GM12878 (cell line): ENCODE measurements at regions not wholly inside any gene's neighbourhood (a gene's known extent, or its start where the extent isn't known, plus 50 kb on each side); places are given as distances from the start of the nearest gene placed in this dataset.

Source experiments
- IKZF1 ChIP-seq: fragments of 450-650 bp; conservative IDR thresholded peaks from 2 replicates; pipeline ENCODE4 v1.6.1; 2017; ENCODE audit warnings: antibody characterized with exemption, mild to moderate bottlenecking
- IRF4 ChIP-seq: IDR thresholded peaks from 2 replicates; pipeline ENCODE4 v1.6.1; 2011; ENCODE audit warnings: low read depth, low read length
- ZBTB11 ChIP-seq: fragments of 450-650 bp; formaldehyde crosslinking; IDR thresholded peaks from 2 replicates; pipeline ENCODE4 v1.5.0; 2022; ENCODE audit warnings: mild to moderate bottlenecking, missing genetic modification characterization
- ZBTB40 ChIP-seq: fragments of 450-650 bp; IDR thresholded peaks from 2 replicates; pipeline ENCODE4 v1.6.1; 2016; ENCODE audit warnings: mild to moderate bottlenecking, moderate library complexity, borderline replicate concordance
- ZNF622 ChIP-seq: fragments of 450-650 bp; IDR thresholded peaks from 2 replicates; pipeline ENCODE4 v1.6.1; 2017; ENCODE audit warnings: mild to moderate bottlenecking, inconsistent platforms

GRCh38 chr15:95989392-95989791, 341.1 kb upstream of the NR2F2 start (continued):
- TF ChIP-seq ZBTB40 = no peak
- no peak for TF ChIP-seq ZBTB11
- no peak for TF ChIP-seq IKZF1
- no peak for TF ChIP-seq ZNF622
- TF ChIP-seq IRF4 = no peak
